ENCODE measurements at regions not wholly inside any gene's neighbourhood (a gene's known extent, or its start where the extent isn't known, plus 50 kb on each side); places are given as distances from the start of the nearest gene placed in this dataset.

- no peak for DNase-seq
- POLR2A ChIA-PET = no interaction called here
Measured at GRCh38 chr9:38284588-38285051, 107.9 kb upstream of the ALDH1B1 start.

GRCh38 chr9:38284039-38284575 lies 108.4 kb upstream of the ALDH1B1 start:
- ATAC-seq (replicated peaks in 1 of 4) (no peak), DNase-seq (no peak)
- Mint-ChIP-seq H3K4me1 (peaks cover 3 to 4% (median 4%) of the 10 kb centered on the region in 3 donors), H3K9me3 (no peaks in the 10 kb centered on the region), H3K27me3 (no peaks in the 10 kb centered on the region), H3K27ac (no peak overlapping the region), H3K4me3 (no peak overlapping the region), H3K36me3 (no peaks in the 10 kb centered on the region)
- Histone ChIP-seq H3K4me3 (ENCODE audit: control insufficient read depth in 1 of 2, extremely low read depth in 1 of 2, low read length in 1 of 2) (no peak overlapping the region), H3K4me1 (ENCODE audit: control insufficient read depth in 1 of 2, extremely low read depth in 1 of 2, insufficient read depth in 2 of 2, low read length in 2 of 2) (peaks cover 0 to 5% of the 10 kb centered on the region in 2 experiments), H3K27me3 (replicated peaks in 1 of 2; ENCODE audit: control insufficient read depth in 2 of 2, extremely low read depth in 1 of 2, insufficient read depth in 2 of 2, low read length in 1 of 2) (peaks cover 0 to 11% of the 10 kb centered on the region in 2 experiments), H3K27ac (ENCODE audit: low read length) (no peak overlapping the region), H3K9me3 (no peaks in the 10 kb centered on the region), H3K36me3 (ENCODE audit: control insufficient read depth in 2 of 2, extremely low read depth in 1 of 2, insufficient read depth in 1 of 2, low read length in 1 of 2) (no peaks in the 10 kb centered on the region)
- ChIA-PET CTCF (no interaction called here), POLR2A (no interaction called here)
- WGBS (ENCODE audit: insufficient coverage) = 91% methylated on average over 8 of the region's 9 CpGs

More at GRCh38 chr9:38284588-38285051, 107.9 kb upstream of the ALDH1B1 start:
- no peaks in the 10 kb centered on the region for H3K9me3 ChIP-seq
- Mint-ChIP-seq H3K4me1 (no peaks in the 10 kb centered on the region), H3K27me3 (no peaks in the 10 kb centered on the region), H3K9me3 (no peaks in the 10 kb centered on the region), H3K27ac (no peak overlapping the region), H3K4me3 (no peak overlapping the region), H3K36me3 (no peaks in the 10 kb centered on the region)
- H3K27ac ChIP-seq (ENCODE audit: low read length) = no peak overlapping the region
- CTCF ChIA-PET = interaction anchor here in 1 of 2 donors (0.7 kb wide), 1 partner anchor 73 kb away, joined by 4 read pairs; no protein-coding TSS in a partner anchor
- H3K36me3 ChIP-seq (ENCODE audit: control insufficient read depth in 2 of 2, extremely low read depth in 1 of 2, insufficient read depth in 1 of 2, low read length in 1 of 2) = no peaks in the 10 kb centered on the region
- peaks cover 0 to 3% of the 10 kb centered on the region in 2 experiments for H3K4me1 ChIP-seq (ENCODE audit: control insufficient read depth in 1 of 2, extremely low read depth in 1 of 2, insufficient read depth in 2 of 2, low read length in 2 of 2)
- no peak for ATAC-seq (replicated peaks in 1 of 4)
- H3K4me3 ChIP-seq (ENCODE audit: control insufficient read depth in 1 of 2, extremely low read depth in 1 of 2, low read length in 1 of 2) = no peak overlapping the region
- WGBS (ENCODE audit: insufficient coverage) = 63% methylated on average over 6 of the region's 10 CpGs
- peaks cover 0 to 11% of the 10 kb centered on the region in 2 experiments for H3K27me3 ChIP-seq (replicated peaks in 1 of 2; ENCODE audit: control insufficient read depth in 2 of 2, extremely low read depth in 1 of 2, insufficient read depth in 2 of 2, low read length in 1 of 2)

- Mint-ChIP-seq H3K4me1 (peaks cover 12 to 17% (median 14%) of the 10 kb centered on the region in 3 donors), H3K36me3 (no peaks in the 10 kb centered on the region), H3K9me3 (no peaks in the 10 kb centered on the region), H3K27me3 (no peaks in the 10 kb centered on the region), H3K4me3 (no peak overlapping the region), H3K27ac (no peak overlapping the region)
- no peak for DNase-seq
- Histone ChIP-seq H3K27ac (ENCODE audit: low read length) (no peak overlapping the region), H3K9me3 (no peaks in the 10 kb centered on the region), H3K4me3 (ENCODE audit: control insufficient read depth in 1 of 2, extremely low read depth in 1 of 2, low read length in 1 of 2) (no peak overlapping the region), H3K27me3 (replicated peaks in 1 of 2; ENCODE audit: control insufficient read depth in 2 of 2, extremely low read depth in 1 of 2, insufficient read depth in 2 of 2, low read length in 1 of 2) (peaks cover 0 to 11% of the 10 kb centered on the region in 2 experiments), H3K36me3 (ENCODE audit: control insufficient read depth in 2 of 2, extremely low read depth in 1 of 2, insufficient read depth in 1 of 2, low read length in 1 of 2) (no peaks in the 10 kb centered on the region), H3K4me1 (ENCODE audit: control insufficient read depth in 1 of 2, extremely low read depth in 1 of 2, insufficient read depth in 2 of 2, low read length in 2 of 2) (peaks cover 0 to 19% of the 10 kb centered on the region in 2 experiments)
- WGBS (ENCODE audit: insufficient coverage) = 0% methylated on average over 1 of the region's 4 CpGs
- ChIA-PET POLR2A (no interaction called here), CTCF (no interaction called here)
- ATAC-seq (replicated peaks in 1 of 4) = no peak
Measured at GRCh38 chr9:38282756-38283155, 109.7 kb upstream of the ALDH1B1 start.

GRCh38 chr9:38281917-38282316 lies 110.6 kb upstream of the ALDH1B1 start:
- CTCF ChIA-PET = no interaction called here
- no peak for ATAC-seq (replicated peaks in 1 of 4)

GRCh38 chr9:38281196-38281595 lies 111.3 kb upstream of the ALDH1B1 start:
- Mint-ChIP-seq H3K4me3 (no peak overlapping the region), H3K4me1 (peaks cover 12 to 20% (median 14%) of the 10 kb centered on the region in 3 donors), H3K9me3 (no peaks in the 10 kb centered on the region), H3K27me3 (peaks cover 0 to 2% of the 10 kb centered on the region in 2 donors), H3K27ac (no peak overlapping the region), H3K36me3 (no peaks in the 10 kb centered on the region)
- Histone ChIP-seq H3K27me3 (replicated peaks in 1 of 2; ENCODE audit: control insufficient read depth in 2 of 2, extremely low read depth in 1 of 2, insufficient read depth in 2 of 2, low read length in 1 of 2) (peaks cover 0 to 10% of the 10 kb centered on the region in 2 experiments), H3K27ac (ENCODE audit: low read length) (no peak overlapping the region), H3K36me3 (ENCODE audit: control insufficient read depth in 2 of 2, extremely low read depth in 1 of 2, insufficient read depth in 1 of 2, low read length in 1 of 2) (no peaks in the 10 kb centered on the region), H3K4me3 (ENCODE audit: control insufficient read depth in 1 of 2, extremely low read depth in 1 of 2, low read length in 1 of 2) (no peak overlapping the region), H3K4me1 (ENCODE audit: control insufficient read depth in 1 of 2, extremely low read depth in 1 of 2, insufficient read depth in 2 of 2, low read length in 2 of 2) (peaks cover 0 to 21% of the 10 kb centered on the region in 2 experiments), H3K9me3 (no peaks in the 10 kb centered on the region)
- POLR2A ChIA-PET = no interaction called here
- ATAC-seq (replicated peaks in 1 of 4) (no peak), DNase-seq (no peak)
- CTCF ChIA-PET = no interaction called here
- 63% methylated on average over 4 of the region's 4 CpGs for WGBS (ENCODE audit: insufficient coverage)

More at GRCh38 chr9:38281917-38282316, 110.6 kb upstream of the ALDH1B1 start:
- Histone ChIP-seq H3K27ac (ENCODE audit: low read length) (no peak overlapping the region), H3K9me3 (no peaks in the 10 kb centered on the region), H3K4me3 (ENCODE audit: control insufficient read depth in 1 of 2, extremely low read depth in 1 of 2, low read length in 1 of 2) (no peak overlapping the region), H3K36me3 (ENCODE audit: control insufficient read depth in 2 of 2, extremely low read depth in 1 of 2, insufficient read depth in 1 of 2, low read length in 1 of 2) (no peaks in the 10 kb centered on the region), H3K27me3 (replicated peaks in 1 of 2; ENCODE audit: control insufficient read depth in 2 of 2, extremely low read depth in 1 of 2, insufficient read depth in 2 of 2, low read length in 1 of 2) (peaks cover 0 to 10% of the 10 kb centered on the region in 2 experiments), H3K4me1 (ENCODE audit: control insufficient read depth in 1 of 2, extremely low read depth in 1 of 2, insufficient read depth in 2 of 2, low read length in 2 of 2) (peaks cover 0 to 21% of the 10 kb centered on the region in 2 experiments)
- Mint-ChIP-seq H3K9me3 (no peaks in the 10 kb centered on the region), H3K27me3 (no peaks in the 10 kb centered on the region), H3K36me3 (no peaks in the 10 kb centered on the region), H3K4me3 (no peak overlapping the region), H3K27ac (no peak overlapping the region), H3K4me1 (peaks cover 12 to 20% (median 14%) of the 10 kb centered on the region in 3 donors)
- DNase-seq = no peak
- 92% methylated on average over 10 of the region's 11 CpGs for WGBS (ENCODE audit: insufficient coverage)
- POLR2A ChIA-PET = no interaction called here

- Mint-ChIP-seq H3K9me3 (no peaks in the 10 kb centered on the region), H3K4me1 (peaks cover 12 to 20% (median 14%) of the 10 kb centered on the region in 3 donors), H3K4me3 (no peak overlapping the region), H3K27ac (no peak overlapping the region), H3K27me3 (peaks cover 2 to 3% of the 10 kb centered on the region in 2 donors), H3K36me3 (no peaks in the 10 kb centered on the region)
- ChIA-PET POLR2A (no interaction called here), CTCF (no interaction called here)
- DNase-seq (no peak), ATAC-seq (replicated peaks in 1 of 4) (no peak)
- Histone ChIP-seq H3K4me3 (ENCODE audit: control insufficient read depth in 1 of 2, extremely low read depth in 1 of 2, low read length in 1 of 2) (no peak overlapping the region), H3K27ac (ENCODE audit: low read length) (no peak overlapping the region), H3K27me3 (replicated peaks in 1 of 2; ENCODE audit: control insufficient read depth in 2 of 2, extremely low read depth in 1 of 2, insufficient read depth in 2 of 2, low read length in 1 of 2) (peaks cover 0 to 10% of the 10 kb centered on the region in 2 experiments), H3K4me1 (ENCODE audit: control insufficient read depth in 1 of 2, extremely low read depth in 1 of 2, insufficient read depth in 2 of 2, low read length in 2 of 2) (peaks cover 0 to 21% of the 10 kb centered on the region in 2 experiments), H3K9me3 (no peaks in the 10 kb centered on the region), H3K36me3 (ENCODE audit: control insufficient read depth in 2 of 2, extremely low read depth in 1 of 2, insufficient read depth in 1 of 2, low read length in 1 of 2) (no peaks in the 10 kb centered on the region)
- WGBS (ENCODE audit: insufficient coverage) = 46% methylated on average over 3 of the region's 6 CpGs
Measured at GRCh38 chr9:38280251-38280800, 112.2 kb upstream of the ALDH1B1 start.

All from T-cell (primary cell).